ENCODE measurements at regions not wholly inside any gene's neighbourhood (a gene's known extent, or its start where the extent isn't known, plus 50 kb on each side); places are given as distances from the start of the nearest gene placed in this dataset.

- TF ChIP-seq EZH2 (IDR thresholded peaks at IDR 0.05; ENCODE audit: borderline replicate concordance, low read length) = no peak
- TF ChIP-seq, protein P1, sequence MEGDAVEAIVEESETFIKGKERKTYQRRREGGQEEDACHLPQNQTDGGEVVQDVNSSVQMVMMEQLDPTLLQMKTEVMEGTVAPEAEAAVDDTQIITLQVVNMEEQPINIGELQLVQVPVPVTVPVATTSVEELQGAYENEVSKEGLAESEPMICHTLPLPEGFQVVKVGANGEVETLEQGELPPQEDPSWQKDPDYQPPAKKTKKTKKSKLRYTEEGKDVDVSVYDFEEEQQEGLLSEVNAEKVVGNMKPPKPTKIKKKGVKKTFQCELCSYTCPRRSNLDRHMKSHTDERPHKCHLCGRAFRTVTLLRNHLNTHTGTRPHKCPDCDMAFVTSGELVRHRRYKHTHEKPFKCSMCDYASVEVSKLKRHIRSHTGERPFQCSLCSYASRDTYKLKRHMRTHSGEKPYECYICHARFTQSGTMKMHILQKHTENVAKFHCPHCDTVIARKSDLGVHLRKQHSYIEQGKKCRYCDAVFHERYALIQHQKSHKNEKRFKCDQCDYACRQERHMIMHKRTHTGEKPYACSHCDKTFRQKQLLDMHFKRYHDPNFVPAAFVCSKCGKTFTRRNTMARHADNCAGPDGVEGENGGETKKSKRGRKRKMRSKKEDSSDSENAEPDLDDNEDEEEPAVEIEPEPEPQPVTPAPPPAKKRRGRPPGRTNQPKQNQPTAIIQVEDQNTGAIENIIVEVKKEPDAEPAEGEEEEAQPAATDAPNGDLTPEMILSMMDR (IDR thresholded peaks at IDR 0.05; ENCODE audit: low read length) = no peak
Measured at GRCh38 chr2:175465101-175465500, 283.6 kb upstream of the ATP5MC3 start.
